Stimulated activated CD8-positive, alpha-beta memory T cell treated with anti-CD3 and anti-CD28 coated beads, Interleukin-12 subunit alpha, Interleukin-12 subunit beta, amount 100 ng/mL, for 24 hours (primary cell): ENCODE measurements at regions not wholly inside any gene's neighbourhood (a gene's known extent, or its start where the extent isn't known, plus 50 kb on each side); places are given as distances from the start of the nearest gene placed in this dataset.

Experiments used
- DNase-seq: peaks from one replicate; pipeline ENCODE4 v3.0.0-alpha.2; 2020; ENCODE audit errors: extremely low read depth

DNA sequence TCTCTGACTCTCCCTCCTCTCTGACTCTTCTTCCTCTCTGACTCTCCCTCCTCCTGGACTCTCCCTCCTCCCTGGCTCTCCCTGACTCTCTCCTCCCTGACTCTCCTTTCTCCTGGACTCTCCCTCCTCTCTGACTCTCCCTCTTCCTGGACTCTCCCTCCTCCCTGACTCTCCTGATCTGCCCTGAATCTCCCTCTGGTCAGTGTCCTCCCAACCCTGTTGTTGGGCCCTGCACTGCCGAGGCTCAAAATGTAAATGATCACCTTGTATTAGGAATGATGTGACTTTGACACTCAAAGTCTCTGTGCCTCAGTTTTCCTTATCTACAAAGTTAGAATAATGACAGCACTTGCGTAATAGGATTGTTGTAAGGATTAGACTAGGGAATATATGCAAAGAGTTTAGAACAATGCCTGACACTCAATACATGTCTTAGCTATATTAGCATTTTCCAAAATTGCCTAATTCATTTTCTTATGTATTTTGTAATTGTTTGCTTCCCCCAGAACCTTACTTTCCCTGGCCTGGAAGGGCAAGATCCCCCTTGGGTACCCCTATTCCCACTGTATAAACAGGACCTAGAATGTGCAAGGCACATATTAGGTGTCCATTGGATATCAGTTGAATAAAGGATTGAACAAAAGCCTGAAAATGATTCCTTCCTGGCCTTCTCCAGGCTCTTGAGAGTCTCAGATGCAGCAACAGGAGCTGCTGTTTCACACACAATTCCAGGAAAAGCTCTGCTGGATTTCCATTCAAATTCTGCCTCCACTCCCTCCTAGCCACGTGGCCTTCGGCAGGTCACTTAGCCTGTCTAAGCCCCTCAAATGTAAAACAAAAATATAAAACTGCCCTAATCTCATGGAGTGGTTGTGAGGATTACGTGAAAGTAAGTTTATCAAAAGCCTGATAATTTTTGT, 170.1 kb downstream of the INHBB start:
- no peak for DNase-seq

DNA sequence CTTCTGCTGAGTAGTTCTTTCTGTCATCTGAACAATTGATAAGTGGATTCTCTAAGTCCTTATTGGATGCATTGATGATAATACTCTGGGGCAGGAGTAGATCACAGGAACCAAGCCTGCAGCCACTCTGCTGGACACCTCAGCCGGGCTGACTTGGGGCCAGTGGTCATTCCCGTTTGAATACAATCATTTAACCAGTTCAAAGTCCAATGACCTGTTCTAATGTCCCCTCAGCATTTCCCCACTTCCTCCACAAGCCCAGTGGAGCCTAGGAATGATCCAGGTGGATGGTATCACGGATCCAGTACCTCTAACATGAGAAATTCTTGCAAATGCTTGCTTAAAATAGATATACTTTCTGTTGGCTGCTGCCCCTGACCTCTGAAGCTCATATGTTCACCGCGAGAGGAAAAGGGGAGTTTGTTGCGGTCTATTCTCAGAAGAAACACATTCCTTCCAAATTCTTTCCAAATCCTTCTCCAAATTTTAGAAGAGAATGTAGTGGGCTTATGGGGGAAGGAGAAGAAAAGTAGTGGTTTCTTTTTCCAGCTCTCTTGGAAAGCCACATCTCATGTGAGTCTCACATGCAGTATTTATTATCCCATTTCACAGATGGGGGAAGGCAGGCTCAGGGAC, 170.9 kb downstream of the INHBB start:
- DNase-seq: no peak

DNA sequence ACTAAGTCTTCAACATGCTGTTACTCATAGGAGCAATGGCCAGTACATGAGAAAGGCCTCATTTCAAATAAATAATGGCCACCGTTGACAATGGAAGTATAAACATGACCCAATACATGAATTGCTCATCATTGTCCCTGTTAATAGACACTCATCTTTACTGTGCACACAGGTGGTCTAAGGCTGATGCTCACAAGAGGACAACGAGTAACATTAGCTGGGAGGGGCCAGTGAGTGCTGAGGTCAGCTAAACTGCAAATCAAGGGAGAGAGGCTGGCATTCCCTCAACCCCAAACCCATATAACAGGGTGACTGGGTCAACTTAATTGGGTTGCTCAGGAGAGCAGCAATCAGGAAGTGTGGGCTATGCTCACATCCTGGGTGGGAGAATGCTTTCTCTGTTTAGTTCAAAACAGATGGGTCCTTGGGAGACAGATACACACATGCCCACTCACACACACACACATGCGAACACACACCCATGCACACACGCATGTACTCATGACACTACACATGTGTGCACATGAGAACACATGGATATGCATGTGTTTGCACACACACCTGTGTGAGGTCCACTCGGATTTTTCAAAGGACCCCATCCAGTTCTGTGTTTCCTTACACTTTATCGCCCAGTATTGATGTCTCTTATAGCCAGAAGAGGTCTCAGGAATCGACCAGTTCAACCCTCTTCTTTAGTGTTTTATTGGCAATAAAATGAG, 172.0 kb downstream of the INHBB start:
- no peak for DNase-seq

DNA sequence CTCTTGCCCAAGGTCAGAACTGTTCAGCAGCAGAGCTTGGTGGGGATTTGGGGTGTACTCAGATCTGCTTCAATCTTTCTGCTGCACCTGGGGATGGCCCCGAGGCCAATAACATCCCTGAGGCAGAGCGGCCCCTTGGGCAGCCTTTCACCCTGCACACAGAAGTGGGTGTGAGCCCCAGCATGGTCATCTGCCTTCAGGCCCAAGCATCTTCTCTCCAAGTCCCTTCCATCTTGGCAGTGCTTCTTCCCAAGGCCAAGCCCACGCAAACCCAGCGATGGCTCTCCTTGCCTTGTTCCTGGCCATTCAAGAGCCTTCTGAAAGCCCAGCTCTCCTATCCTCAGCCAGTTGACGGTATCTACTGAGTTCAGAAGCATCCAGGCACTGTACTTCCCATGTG, 172.9 kb downstream of the INHBB start:
- DNase-seq: no peak

DNA sequence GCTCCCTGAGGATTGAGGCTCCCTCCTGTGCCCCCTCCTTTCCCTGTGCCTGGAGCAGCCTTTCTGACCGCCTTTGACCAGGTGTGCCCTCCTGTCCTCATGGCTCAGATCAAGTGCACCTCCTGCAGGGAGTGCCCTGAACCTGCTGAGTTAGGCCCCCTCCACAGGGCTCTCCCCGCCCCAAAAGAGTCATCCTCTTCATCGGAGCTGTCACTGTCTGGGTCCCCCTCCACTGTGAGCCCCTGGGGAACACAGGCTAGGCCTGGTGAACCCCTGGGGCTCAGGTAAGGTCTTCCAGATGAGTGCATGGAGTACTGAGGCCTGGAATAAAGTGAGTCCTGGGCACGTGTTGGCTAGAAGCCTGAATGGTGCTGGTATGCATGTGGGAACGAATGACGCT, 173.5 kb downstream of the INHBB start:
- no peak for DNase-seq

DNA sequence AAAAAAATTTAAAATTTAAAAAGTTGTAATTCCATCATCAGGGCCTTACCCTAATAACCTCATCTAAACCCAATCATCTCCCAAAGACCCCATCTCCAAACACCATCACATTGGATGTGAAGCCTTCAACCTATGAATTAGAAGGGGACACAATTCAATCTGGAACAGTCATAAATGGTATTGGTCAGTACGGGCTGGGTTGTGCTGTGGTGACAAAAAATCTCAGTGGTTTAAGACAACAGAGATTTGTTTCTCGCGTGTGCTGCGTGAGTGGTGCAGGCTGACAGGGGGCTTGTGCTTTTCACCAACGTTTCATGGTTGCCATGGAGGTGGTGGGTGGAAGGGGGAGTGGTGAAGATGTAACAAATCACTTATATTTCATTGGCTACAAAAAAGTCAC, 174.5 kb downstream of the INHBB start:
- no peak for DNase-seq

DNA sequence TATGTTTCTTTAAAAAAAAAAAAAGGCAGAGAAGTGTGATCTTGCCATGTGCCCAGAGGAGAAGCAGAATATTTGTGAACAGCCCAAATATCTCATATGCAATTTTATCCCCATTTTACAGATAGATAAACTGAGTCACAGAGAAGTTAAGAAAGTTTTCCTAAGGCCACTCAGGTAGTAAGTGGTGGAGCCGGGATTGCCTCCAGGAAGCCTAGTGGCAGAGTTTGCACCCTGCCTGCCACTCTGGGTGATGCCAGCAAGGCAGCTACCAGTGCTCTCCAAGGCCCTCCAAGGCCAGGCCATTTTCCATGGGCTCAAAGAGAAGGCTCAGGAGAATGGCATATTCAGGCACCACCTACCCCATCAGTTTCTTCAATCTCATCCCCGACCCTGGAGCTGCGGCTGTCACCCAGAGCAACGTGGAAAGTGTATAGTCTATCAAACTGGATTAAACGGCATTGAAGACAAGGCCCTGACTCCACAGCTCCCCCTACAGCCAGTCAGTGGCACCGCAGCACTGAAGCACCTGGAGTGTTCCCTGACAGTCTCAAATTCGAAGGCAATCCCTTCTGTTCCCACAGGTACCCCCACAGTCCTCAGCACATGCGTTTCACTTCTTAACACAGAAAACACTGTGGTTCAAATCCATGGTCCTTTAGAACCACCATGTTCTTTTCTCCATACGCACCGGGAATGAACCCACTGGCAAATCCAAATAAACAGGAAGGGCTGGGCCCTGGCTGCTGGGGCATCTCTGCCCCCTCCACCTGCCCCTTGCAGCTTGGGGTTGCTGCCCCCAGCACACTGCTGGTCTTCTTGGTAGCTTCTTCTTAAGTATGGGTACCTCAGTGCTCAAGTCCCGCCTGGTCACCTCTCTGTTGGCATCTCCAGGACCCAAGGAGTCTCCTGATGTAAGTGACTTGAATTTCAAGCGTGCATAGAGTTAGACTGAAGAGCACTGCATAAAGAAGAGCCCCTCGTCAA, 175.3 kb downstream of the INHBB start:
- DNase-seq: no peak

DNA sequence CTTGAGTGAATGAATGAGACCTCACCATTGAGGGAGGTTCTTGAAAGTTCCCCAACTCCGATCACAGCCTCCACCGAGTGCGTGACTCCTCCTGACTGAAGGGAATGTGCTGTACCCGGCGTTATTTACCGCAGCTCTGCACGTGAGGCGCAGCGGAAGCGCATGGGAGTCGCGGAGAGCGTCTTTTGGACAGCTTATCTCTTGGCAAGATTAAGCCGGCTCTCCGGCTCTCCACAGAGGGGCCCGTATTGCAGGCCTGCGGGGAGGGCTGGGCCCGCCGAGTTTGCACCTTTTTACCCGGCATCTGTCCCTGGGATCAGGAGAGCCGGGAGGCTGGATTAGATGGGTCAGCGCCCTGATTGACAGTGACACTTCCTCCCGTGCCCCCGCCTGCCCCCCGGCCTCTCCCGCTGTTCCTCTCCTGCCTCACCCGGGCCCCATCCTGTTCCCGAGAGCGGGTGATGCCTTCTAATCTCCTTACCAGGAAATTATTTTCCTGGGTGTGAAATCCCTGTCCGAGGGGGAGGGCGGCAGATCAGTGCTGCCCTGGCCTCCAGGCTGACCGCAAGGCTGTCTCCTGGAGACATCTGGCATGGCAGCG, 176.3 kb downstream of the INHBB start:
- no peak for DNase-seq

DNA sequence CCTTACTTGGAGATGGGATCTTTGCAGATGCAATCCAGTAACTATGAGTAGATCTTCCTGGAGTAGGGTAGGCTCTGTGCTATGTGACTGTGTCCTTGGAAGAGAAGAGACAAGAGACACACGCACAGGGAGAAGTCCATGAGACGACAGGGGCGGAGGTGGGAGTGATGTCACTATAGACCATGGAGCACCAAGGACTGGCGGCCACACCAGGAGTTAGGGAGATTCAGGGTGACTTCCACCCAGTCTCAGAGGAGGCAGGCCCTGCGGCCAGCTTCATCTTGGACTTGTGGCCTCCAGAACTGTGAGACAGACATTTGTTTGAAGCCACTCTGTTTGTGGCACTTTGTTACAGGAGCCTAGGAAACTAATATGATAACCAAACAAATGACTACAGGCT, 177.8 kb downstream of the INHBB start:
- no peak for DNase-seq

DNA sequence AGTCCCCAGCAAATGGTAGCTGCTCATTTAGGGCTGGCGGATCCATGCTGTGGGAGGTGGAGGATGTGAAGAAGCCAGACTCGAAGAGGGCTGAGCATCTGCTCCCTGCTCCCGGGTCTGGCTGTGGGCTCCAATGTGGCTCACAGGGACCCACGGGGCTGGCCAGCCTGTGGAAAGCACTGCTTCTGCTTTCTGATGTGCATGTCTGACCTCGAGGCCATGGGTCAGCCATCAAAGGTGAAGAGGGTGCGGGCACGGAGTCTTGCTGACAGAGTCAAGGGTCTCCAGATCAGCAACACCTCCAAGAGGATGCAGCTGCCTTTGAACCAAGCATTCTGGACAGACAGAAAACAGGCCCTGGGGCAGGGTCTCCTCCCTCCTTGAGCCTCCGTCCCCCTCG, 178.2 kb downstream of the INHBB start:
- no peak for DNase-seq

DNA sequence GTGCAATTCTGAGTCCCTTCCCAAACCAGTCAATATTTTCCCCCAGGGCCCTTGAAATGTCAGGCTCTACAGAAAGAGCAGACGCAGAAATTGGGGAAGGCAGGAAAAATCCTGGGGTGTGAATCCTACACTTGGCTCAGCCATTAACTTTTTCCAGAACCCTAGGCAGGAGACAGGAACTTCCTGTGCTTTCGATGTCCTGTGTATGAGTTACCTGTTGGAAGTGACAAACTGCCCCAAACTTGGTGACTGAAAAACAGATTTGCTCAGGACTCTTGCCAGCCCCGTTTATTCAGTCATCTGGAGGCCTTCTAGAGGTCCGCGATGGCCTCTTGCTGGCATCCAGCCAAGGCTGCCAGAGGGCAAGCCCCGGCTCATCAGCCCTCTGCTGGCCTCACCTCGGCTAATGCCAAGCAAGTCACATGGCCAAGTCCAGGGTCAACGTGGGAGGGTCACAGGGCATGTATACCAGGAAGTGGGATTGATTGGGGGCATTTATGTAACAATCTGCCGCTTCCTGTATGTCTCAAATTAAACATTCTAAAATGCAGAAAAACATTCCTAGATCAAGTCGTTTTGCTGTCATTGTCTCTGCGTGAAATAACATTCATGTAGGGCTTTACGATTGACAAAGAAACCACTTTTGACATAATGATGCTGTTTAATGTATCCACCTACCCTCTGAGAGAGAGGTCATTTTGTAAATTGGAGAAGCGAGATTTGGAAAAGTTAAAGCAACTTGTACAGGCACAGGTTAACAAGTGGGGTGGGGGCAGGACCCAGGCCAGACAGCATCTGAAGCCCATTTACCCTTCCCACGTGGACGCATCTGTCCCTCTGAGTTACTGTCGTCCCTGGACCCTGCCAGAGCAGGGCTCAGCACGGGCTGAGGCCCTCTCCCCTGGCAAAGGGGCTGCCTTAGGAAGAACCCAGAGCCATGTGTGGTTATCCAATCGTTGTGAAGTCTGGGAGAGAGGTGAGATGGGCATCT, 179.4 kb downstream of the INHBB start:
- no peak for DNase-seq

DNA sequence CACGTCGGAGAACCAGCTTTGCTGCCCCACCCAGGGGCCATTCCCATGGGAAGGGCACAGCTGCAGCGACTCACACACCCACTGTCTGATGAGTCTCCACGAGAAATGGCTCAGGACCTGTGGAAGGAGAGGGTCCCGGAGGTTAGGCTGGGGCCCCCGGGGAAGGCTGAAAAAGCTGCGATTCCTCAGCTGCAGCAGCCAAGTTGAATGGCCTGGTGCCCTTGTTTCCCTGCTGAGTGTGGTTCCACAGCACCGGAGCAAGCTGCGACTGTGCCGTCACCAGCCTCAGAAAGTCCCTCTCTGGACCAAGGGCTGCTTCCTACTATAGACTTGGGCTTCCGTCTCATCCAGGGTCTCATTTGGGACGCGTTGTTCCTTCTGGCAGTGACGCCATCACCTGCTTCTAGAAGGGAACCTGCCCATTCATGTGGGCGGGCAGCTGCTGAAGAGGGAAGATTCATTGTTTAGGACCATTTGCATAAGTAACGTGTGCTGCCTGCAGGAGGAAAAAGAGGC, 180.2 kb downstream of the INHBB start:
- no peak for DNase-seq

DNA sequence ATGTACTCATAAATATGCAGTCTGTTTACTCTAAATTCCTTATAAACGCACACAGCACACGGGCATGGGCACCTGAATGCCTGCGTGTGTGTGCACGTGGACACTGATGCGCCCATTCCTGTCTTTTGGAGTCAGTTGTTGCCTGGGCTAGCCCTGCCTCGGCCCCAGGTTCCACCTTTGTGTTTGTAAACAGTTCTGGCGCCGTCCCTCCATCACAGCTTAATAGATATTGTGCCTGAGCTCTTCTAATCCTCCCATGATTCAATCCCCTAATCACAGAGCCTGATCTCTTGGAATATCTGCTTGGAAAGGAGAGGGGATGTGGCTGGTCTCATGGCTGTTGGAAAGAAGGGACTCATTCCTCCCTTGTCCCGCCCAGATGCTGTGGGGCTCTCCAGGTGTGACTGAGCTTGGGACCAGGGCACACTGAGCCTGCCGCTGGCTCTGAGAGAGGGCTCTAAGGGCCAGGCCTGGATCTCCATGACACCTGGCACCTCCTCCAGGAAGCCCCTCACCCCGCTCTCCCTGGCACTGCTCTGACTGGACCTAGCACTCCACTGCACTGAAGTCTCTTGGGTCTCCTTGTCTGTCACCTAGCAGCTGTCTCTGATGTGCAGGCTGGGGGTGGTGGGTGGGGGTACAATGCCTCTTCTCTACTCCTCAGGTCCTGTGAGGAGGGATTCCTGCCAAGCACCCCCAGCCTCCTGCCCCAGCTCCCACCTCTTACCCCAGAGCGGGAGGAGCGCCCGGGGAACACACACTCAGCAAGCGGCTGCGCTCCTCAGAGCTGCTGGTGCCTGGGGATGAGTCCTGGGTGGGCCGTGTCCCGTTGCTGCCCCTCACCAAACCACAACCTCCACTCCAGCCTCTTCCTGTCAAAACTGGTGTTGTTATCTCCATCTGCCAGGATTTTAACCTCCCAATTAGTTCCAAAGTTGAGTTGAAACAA, 181.3 kb downstream of the INHBB start:
- no peak for DNase-seq

DNA sequence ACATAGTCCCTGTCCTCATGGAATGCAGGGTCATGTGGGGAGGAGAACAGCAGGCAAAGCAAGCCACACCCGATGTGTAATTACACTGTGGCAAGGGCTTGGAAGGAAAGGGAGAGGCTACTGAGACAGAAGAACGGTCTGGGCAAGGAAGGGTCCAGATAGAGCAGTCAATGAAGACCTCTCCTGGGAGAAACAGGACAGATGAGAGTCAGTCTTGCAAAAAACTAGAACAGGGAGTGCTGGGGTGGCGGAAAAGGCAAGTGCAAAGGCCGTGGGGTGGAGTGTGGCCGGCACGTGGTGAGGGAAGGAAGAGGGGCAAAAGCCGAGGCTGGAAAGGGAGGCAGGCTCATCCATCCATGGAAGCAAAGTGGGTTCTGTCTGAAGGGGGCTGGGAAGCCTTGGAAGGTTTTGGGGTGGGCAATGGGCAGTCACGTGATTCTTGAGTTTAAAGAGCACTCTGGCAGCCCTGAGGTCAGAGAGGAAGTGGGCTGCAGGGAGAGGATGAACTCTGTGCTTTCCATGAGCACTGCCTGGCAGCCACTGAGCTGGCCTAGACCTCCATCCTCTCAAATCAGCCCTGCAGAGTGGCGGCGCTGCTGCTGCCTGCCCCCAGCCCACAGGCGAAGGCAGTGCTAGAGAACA, 182.2 kb downstream of the INHBB start:
- no peak for DNase-seq

DNA sequence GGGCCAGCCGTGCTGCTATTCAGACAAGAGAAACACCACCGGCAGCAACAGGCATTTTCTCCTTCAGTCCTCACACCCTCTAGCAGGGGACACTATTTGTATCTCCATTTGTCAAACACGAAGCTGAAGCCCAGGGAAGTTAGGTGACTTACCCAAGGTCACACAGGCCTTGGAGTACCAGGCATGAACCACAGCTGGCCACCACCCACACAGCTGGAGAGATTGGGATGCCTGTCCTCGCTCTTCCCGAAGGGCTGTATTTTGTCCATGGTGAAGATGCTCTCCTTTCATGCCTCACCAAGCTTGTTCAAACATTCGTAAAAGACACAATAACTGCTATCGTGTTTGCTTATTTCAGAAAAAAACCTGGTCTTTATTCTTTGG, 182.7 kb downstream of the INHBB start:
- DNase-seq: no peak

DNA sequence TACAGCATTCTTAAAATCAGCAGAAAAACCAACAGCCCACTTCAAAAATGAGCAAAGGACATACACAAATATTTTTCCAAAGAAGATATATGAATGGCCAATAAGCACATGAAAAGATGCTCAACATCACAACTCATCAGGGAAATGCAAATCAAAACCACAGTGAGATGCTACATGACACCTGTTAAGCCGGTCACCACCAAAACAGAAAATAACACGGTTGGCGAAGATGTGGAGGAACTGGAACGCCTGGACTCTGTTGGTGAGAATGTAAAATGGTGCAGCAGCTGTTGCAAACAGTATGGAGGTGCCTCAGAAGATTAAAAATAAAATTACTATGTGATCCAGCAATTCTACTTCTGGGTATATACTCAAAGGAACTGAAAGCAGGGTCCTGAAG, 184.8 kb downstream of the INHBB start:
- no peak for DNase-seq

DNA sequence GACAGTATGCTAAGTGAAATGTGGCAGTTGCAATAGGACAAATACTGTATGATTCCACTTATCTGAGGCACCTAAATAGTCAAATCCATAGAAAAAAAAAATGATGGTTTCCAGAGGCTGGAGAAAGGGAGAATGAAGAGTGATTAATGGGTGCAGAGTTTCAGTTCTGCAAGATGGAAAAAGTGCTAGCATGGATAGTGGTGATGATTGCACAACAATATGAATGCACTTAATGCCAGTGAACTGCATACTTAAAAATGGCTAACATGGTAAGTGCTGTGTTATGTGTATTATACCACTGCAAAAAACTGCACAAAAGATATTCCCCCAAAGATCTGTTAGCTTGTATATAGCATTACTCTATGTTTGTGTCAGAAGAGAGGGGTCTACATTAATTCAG, 185.4 kb downstream of the INHBB start:
- DNase-seq: no peak
